Endothelial cell of umbilical vein (primary cell): ENCODE measurements at regions not wholly inside any gene's neighbourhood (a gene's known extent, or its start where the extent isn't known, plus 50 kb on each side); places are given as distances from the start of the nearest gene placed in this dataset.

Source experiments
- FOS ChIP-seq: IDR thresholded peaks from 2 replicates; pipeline ENCODE4 v1.6.1; 2011; ENCODE audit warnings: mild to moderate bottlenecking, low read length, moderate library complexity, borderline replicate concordance; ENCODE audit not compliant: insufficient read depth
- POLR2A ChIP-seq: IDR thresholded peaks from 2 replicates; pipeline ENCODE4 v1.6.1; 2012; ENCODE audit warnings: low read depth, mild to moderate bottlenecking, control low read depth, low read length
- TF ChIP-seq, protein P1 (sequence below): IDR thresholded peaks from 2 replicates; pipeline ENCODE4 v1.6.1; 2011; ENCODE audit not compliant: insufficient read depth, insufficient read length
- TF ChIP-seq, protein P2 (sequence below), 2 donors: IDR thresholded peaks; 1 replicate in 1 of 2; 2 replicates in 1 of 2; pipeline ENCODE4 v1.5.1; 2011; ENCODE audit warnings: low read length in 2 of 2, mild to moderate bottlenecking in 2 of 2, moderate library complexity in 2 of 2, control low read depth in 1 of 2, inconsistent platforms in 1 of 2, low read depth in 1 of 2; ENCODE audit not compliant: insufficient read depth in 1 of 2; ENCODE audit errors: extremely low read depth in 1 of 2

DNA sequence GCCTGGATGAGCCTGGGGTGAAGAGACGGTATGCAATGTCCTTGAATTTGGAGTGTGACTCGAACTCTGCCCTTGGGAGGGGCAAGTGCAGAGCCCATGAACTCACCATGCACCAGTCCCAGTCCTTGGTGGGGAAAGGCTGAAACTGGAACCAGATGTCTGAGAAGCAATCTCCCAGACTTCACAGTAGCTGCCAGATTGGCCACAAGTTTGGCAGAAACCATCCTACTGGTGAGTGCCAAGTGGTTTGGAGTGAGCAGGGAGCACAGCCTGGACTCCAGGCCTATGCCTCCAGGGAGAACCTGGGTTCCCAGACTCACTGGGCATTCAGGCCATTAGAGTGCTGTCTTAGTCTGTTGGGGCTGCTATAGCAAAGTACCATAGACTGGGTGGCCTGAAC lies 99.6 kb upstream of the LYZL1 start:
- TF ChIP-seq, protein P1, sequence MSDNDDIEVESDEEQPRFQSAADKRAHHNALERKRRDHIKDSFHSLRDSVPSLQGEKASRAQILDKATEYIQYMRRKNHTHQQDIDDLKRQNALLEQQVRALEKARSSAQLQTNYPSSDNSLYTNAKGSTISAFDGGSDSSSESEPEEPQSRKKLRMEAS, result no peak
- TF ChIP-seq FOS (no peak), POLR2A (no peak)
- TF ChIP-seq, protein P2, sequence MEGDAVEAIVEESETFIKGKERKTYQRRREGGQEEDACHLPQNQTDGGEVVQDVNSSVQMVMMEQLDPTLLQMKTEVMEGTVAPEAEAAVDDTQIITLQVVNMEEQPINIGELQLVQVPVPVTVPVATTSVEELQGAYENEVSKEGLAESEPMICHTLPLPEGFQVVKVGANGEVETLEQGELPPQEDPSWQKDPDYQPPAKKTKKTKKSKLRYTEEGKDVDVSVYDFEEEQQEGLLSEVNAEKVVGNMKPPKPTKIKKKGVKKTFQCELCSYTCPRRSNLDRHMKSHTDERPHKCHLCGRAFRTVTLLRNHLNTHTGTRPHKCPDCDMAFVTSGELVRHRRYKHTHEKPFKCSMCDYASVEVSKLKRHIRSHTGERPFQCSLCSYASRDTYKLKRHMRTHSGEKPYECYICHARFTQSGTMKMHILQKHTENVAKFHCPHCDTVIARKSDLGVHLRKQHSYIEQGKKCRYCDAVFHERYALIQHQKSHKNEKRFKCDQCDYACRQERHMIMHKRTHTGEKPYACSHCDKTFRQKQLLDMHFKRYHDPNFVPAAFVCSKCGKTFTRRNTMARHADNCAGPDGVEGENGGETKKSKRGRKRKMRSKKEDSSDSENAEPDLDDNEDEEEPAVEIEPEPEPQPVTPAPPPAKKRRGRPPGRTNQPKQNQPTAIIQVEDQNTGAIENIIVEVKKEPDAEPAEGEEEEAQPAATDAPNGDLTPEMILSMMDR (IDR thresholded peaks at IDR 0.05; ENCODE audit: extremely low read depth in 1 of 2, insufficient read depth in 1 of 2, low read depth in 1 of 2, low read length in 2 of 2), result no peak
